22Rv1 (cell line): ENCODE measurements at regions not wholly inside any gene's neighbourhood (a gene's known extent, or its start where the extent isn't known, plus 50 kb on each side); places are given as distances from the start of the nearest gene placed in this dataset.

ENCODE experiments used
- H3K27ac ChIP-seq: fragments of 450-650 bp; 2 replicates; pipeline ENCODE4 v1.5.1; 2017
- CTCF ChIP-seq: fragments of 450-650 bp; IDR thresholded peaks from 2 replicates; pipeline ENCODE4 v1.5.1; 2017; ENCODE audit warnings: mild to moderate bottlenecking
- ZFX ChIP-seq: fragments of 450-650 bp; IDR thresholded peaks from 2 replicates; pipeline ENCODE4 v1.6.1; 2017; ENCODE audit warnings: antibody characterized with exemption, borderline replicate concordance

- TF ChIP-seq CTCF (no peak), ZFX (no peak)
- H3K27ac ChIP-seq: no peak overlapping the region
These were observed 362.7 kb upstream of the SFSWAP start for GRCh38 chr12:131348231-131348630.

GRCh38 chr12:131348646-131349045, 362.2 kb upstream of the SFSWAP start:
- TF ChIP-seq ZFX (no peak), CTCF (no peak)
- H3K27ac ChIP-seq: no peak overlapping the region

- no peak for TF ChIP-seq CTCF
- TF ChIP-seq ZFX: no peak
- no peak overlapping the region for H3K27ac ChIP-seq
These were observed 361.3 kb upstream of the SFSWAP start for GRCh38 chr12:131349397-131350127.

- no peak for TF ChIP-seq CTCF
- no peak for TF ChIP-seq ZFX
- no peak overlapping the region for H3K27ac ChIP-seq
These were observed 360.0 kb upstream of the SFSWAP start for GRCh38 chr12:131350943-131351318.

- no peak for TF ChIP-seq ZFX
- no peak for TF ChIP-seq CTCF
- H3K27ac ChIP-seq: no peak overlapping the region
These were observed 359.4 kb upstream of the SFSWAP start for GRCh38 chr12:131351319-131352028.

- TF ChIP-seq ZFX: no peak
- TF ChIP-seq CTCF: no peak
- no peak overlapping the region for H3K27ac ChIP-seq
These were observed 358.5 kb upstream of the SFSWAP start for GRCh38 chr12:131352296-131352900.

GRCh38 chr12:131353376-131353775, 357.5 kb upstream of the SFSWAP start:
- no peak overlapping the region for H3K27ac ChIP-seq
- TF ChIP-seq CTCF (no peak), ZFX (no peak)
